HepG2 (cell line): ENCODE measurements at regions not wholly inside any gene's neighbourhood (a gene's known extent, or its start where the extent isn't known, plus 50 kb on each side); places are given as distances from the start of the nearest gene placed in this dataset.

Source experiments
- ATAC-seq: fragments of 200-7000 bp; cut with Tn5 transposase; 3 replicates; pipeline ENCODE4 v1.9.1; 2020; ENCODE audit warnings: mild to moderate bottlenecking, moderate library complexity
- BruUV-seq: library from RNA; stranded (reverse); fragments of 400-500 nt; replicated peaks from 2 replicates; lab custom pipeline; 2021; lab: Mats Ljungman, UMichigan
- CTCF ChIA-PET: fragments of 300-600 bp; formaldehyde crosslinking; extraction: SDS; loops from one replicate; lab custom pipeline; 2021; ENCODE audit warnings: low total read pairs, inconsistent platforms, low intra/inter-chr PET ratio; lab: Yijun Ruan, JAX
- POLR2A ChIA-PET: fragments of 350-600 bp; sonication (Branson Sonifier 250); formaldehyde crosslinking; loops from one replicate; lab custom pipeline; 2020; ENCODE audit warnings: antibody characterized with exemption, inconsistent platforms; lab: Yijun Ruan, JAX
- DNase-seq: peaks from one replicate; pipeline ENCODE4 v3.0.0-alpha.2; 2015; ENCODE audit warnings: low spot score
- FAIRE-seq: peaks from 3 replicates; lab custom pipeline; 2011; peaks lifted over from hg19 to GRCh38; lab: Jason Lieb, UNC
- H2AFZ ChIP-seq: one replicate; pipeline ENCODE4 v1.6.1; 2011; ENCODE audit warnings: low read length, inconsistent platforms
- H3K27ac ChIP-seq: fragments of 300-600 bp; 3 replicates; pipeline ENCODE4 v1.8.0; 2011; ENCODE audit warnings: mixed run types, mild to moderate bottlenecking, mixed read lengths, low read length, inconsistent platforms; ENCODE audit not compliant: insufficient read depth; ENCODE audit errors: extremely low read length
- H3K27me3 ChIP-seq, 2 experiments: fragments of 200-600 bp in 1 of 2; 2 replicates in 1 of 2; 3 replicates in 1 of 2; pipeline versions ENCODE4 v1.6.0 to v1.8.0; 2011; ENCODE audit warnings: low read length in 2 of 2, mild to moderate bottlenecking in 2 of 2, moderate library complexity in 2 of 2, inconsistent platforms in 1 of 2; ENCODE audit not compliant: insufficient read depth in 2 of 2, control insufficient read depth in 1 of 2
- H3K36me3 ChIP-seq, 2 experiments: fragments of 200-600 bp in 1 of 2; replicated peaks in 1 of 2; 2 replicates in 1 of 2; 3 replicates in 1 of 2; pipeline versions ENCODE4 v1.5.1 to v1.8.0; 2011; ENCODE audit warnings: low read length in 2 of 2, inconsistent platforms in 1 of 2; ENCODE audit not compliant: insufficient read depth in 2 of 2, control insufficient read depth in 1 of 2
- H3K4me1 ChIP-seq: 2 replicates; pipeline ENCODE4 v1.5.1; 2012; ENCODE audit warnings: low read length, inconsistent platforms; ENCODE audit not compliant: insufficient read depth
- H3K4me2 ChIP-seq: 2 replicates; pipeline ENCODE4 v1.6.0; 2011; ENCODE audit warnings: low read depth, low read length, inconsistent platforms
- H3K4me3 ChIP-seq, 3 experiments: fragments of 200-600 bp in 1 of 3; sonication (generic), shearing (Covaris generic) in 1 of 3; replicated peaks in 1 of 3; 2 replicates each; pipeline ENCODE4 v1.5.1; 2011 to 2016; ENCODE audit warnings: low read length in 3 of 3, inconsistent platforms in 2 of 3, low read depth in 2 of 3, mild to moderate bottlenecking in 2 of 3, control low read depth in 1 of 3, mixed read lengths in 1 of 3; ENCODE audit not compliant: insufficient read depth in 1 of 3
- H3K79me2 ChIP-seq: one replicate; pipeline ENCODE4 v1.6.1; 2011; ENCODE audit warnings: low read length, inconsistent platforms; ENCODE audit not compliant: insufficient read depth
- H3K9ac ChIP-seq: 2 replicates; pipeline ENCODE4 v1.6.0; 2011; ENCODE audit warnings: mild to moderate bottlenecking, low read depth, low read length, inconsistent platforms; ENCODE audit not compliant: insufficient read depth
- H3K9me3 ChIP-seq: 2 replicates; pipeline ENCODE4 v1.5.1; 2012; ENCODE audit warnings: mild to moderate bottlenecking, low read length
- H4K20me1 ChIP-seq: 2 replicates; pipeline ENCODE4 v1.6.0; 2011; ENCODE audit warnings: inconsistent platforms, mild to moderate bottlenecking, low read length, moderate library complexity; ENCODE audit not compliant: insufficient read depth
- MTF2 ChIP-seq: sonication (generic); formaldehyde crosslinking; IDR thresholded peaks from 2 replicates; pipeline ENCODE4 v1.5.0; 2020; ENCODE audit warnings: missing genetic modification reagents, borderline replicate concordance
- NFRKB ChIP-seq: fragments of 450-650 bp; IDR thresholded peaks from 2 replicates; pipeline ENCODE4 v1.6.1; 2017
- SAFB2 ChIP-seq: sonication (generic); formaldehyde crosslinking; IDR thresholded peaks from 2 replicates; pipeline ENCODE4 v1.5.1; 2020; ENCODE audit warnings: missing genetic modification reagents, low read depth, mild to moderate bottlenecking, borderline replicate concordance
- SP140L ChIP-seq: sonication (generic); formaldehyde crosslinking; IDR thresholded peaks from 2 replicates; pipeline ENCODE4 v1.4.0; 2020; ENCODE audit warnings: missing genetic modification reagents, borderline replicate concordance
- TFDP1 ChIP-seq: IDR thresholded peaks from 2 replicates; pipeline ENCODE4 v1.6.1; 2016; ENCODE audit warnings: missing compliant biosample characterization, missing genetic modification reagents, borderline replicate concordance
- ZBTB20 ChIP-seq: sonication (generic); formaldehyde crosslinking; IDR thresholded peaks from 2 replicates; pipeline ENCODE4 v1.8.1; 2023; ENCODE audit warnings: missing genetic modification reagents, low read depth, mild to moderate bottlenecking, borderline replicate concordance
- ZBTB7A ChIP-seq: sonication (generic); formaldehyde crosslinking; IDR thresholded peaks from 2 replicates; pipeline ENCODE4 v1.8.0; 2022; ENCODE audit warnings: mild to moderate bottlenecking, missing genetic modification reagents
- ZFY ChIP-seq: sonication (generic); formaldehyde crosslinking; IDR thresholded peaks from 2 replicates; pipeline ENCODE4 v1.4.0; 2020; ENCODE audit warnings: missing genetic modification reagents
- ZNF260 ChIP-seq: sonication (generic); formaldehyde crosslinking; IDR thresholded peaks from 2 replicates; pipeline ENCODE4 v1.4.0; 2020; ENCODE audit warnings: missing genetic modification reagents, low read depth, mild to moderate bottlenecking, borderline replicate concordance
- WGBS: methylation state at CpG from one replicate; pipeline ENCODE4 v1.1.6; 2017; ENCODE audit warnings: low lambda C conversion rate; 5-methylcytosine and 5-hydroxymethylcytosine counted together
- in situ Hi-C: cut with HindIII; loops from 2 replicates; pipeline ENCODE4 v1.10.0; 2017; ENCODE audit warnings: low pct_unique_long_range_greater_than_20kb; ENCODE audit not compliant: extremely low pct_ligation_motif_present
- intact Hi-C: fragments of 100-400 bp; cut with micrococcal nuclease; formaldehyde crosslinking; loops from one replicate; pipeline ENCODE4 v1.10.0; 2022; ENCODE audit not compliant: unreplicated experiment
- TF ChIP-seq, protein P1 (sequence below): conservative IDR thresholded peaks from 2 replicates; pipeline ENCODE4 v1.6.1; 2018; ENCODE audit warnings: missing genetic modification reagents

- no peaks in the 10 kb centered on the region for H4K20me1 ChIP-seq
- CTCF ChIA-PET: no interaction called here
- H3K9ac ChIP-seq: no peak overlapping the region
- in situ Hi-C loops: no loop called here
- TF ChIP-seq ZFY (CRISPR knock-in tag) (no peak), MTF2 (CRISPR knock-in tag) (no peak), ZBTB7A (CRISPR knock-in tag) (no peak)
- TF ChIP-seq, all 625 proteins: peak for 0
- H2AFZ ChIP-seq: no peak overlapping the region
- H3K9me3 ChIP-seq: peaks cover 64% of the 10 kb centered on the region
- no peak overlapping the region for H3K4me3 ChIP-seq
- DNase-seq (no peak), FAIRE-seq (no peak), ATAC-seq (no peak)
- 0% methylated on average over 3 of the region's 3 CpGs for WGBS
- no peaks in the 10 kb centered on the region for H3K4me1 ChIP-seq
- POLR2A ChIA-PET: no interaction called here
- H3K36me3 ChIP-seq: no peaks in the 10 kb centered on the region
- no TSS peak for BruUV-seq
- no peak overlapping the region for H3K4me2 ChIP-seq
- no peaks in the 10 kb centered on the region for H3K27me3 ChIP-seq
- no peak overlapping the region for H3K27ac ChIP-seq
- intact Hi-C loops: no loop called here
- H3K79me2 ChIP-seq: no peaks in the 10 kb centered on the region
Observed at GRCh38 chr2:82636402-82637020, 1822.6 kb downstream of the SUCLG1 start.

- TF ChIP-seq ZNF260 (CRISPR knock-in tag) (no peak), SP140L (no peak), TFDP1 (CRISPR knock-in tag) (no peak), SAFB2 (CRISPR knock-in tag) (no peak), NFRKB (no peak), ZBTB20 (no peak)
- TF ChIP-seq, protein P1, sequence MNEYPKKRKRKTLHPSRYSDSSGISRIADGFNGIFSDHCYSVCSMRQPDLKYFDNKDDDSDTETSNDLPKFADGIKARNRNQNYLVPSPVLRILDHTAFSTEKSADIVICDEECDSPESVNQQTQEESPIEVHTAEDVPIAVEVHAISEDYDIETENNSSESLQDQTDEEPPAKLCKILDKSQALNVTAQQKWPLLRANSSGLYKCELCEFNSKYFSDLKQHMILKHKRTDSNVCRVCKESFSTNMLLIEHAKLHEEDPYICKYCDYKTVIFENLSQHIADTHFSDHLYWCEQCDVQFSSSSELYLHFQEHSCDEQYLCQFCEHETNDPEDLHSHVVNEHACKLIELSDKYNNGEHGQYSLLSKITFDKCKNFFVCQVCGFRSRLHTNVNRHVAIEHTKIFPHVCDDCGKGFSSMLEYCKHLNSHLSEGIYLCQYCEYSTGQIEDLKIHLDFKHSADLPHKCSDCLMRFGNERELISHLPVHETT (CRISPR knock-in tag): no peak
- Histone ChIP-seq H3K9me3 (peaks cover 38% of the 10 kb centered on the region), H3K27ac (no peak overlapping the region), H3K4me2 (no peak overlapping the region), H3K4me3 (no peak overlapping the region), H3K79me2 (no peaks in the 10 kb centered on the region), H3K36me3 (no peaks in the 10 kb centered on the region), H2AFZ (no peak overlapping the region), H3K9ac (no peak overlapping the region), H4K20me1 (no peaks in the 10 kb centered on the region), H3K4me1 (no peaks in the 10 kb centered on the region), H3K27me3 (no peaks in the 10 kb centered on the region)
- no peak for DNase-seq
- ChIA-PET CTCF (no interaction called here), POLR2A (no interaction called here)
- in situ Hi-C loops: no loop called here
- BruUV-seq: no TSS peak
- ATAC-seq: no peak
- intact Hi-C loops: no loop called here
- no peak for FAIRE-seq
Observed at GRCh38 chr2:82599021-82599420, 1860.1 kb downstream of the SUCLG1 start.
